GM18909 (cell line): ENCODE measurements at regions not wholly inside any gene's neighbourhood (a gene's known extent, or its start where the extent isn't known, plus 50 kb on each side); places are given as distances from the start of the nearest gene placed in this dataset.
A peak's percentile ranks its signal among the peaks of the same experiment; 100 is the strongest.
"Not testable (repeated sequence)": the region's sequence is repeated elsewhere in the genome, so short reads cannot be mapped to it uniquely, and the experiment has no call there.

Experiments
- ATAC-seq: cut with Tn5 transposase; IDR thresholded peaks from one replicate; pipeline ENCODE4 v1.9.1; 2021; ENCODE audit warnings: mild to moderate bottlenecking; ENCODE audit not compliant: unreplicated experiment, poor library complexity

GRCh38 chr2:207352978-207353671, 176.6 kb upstream of the CREB1 start:
- ATAC-seq = peak; percentile 84

- ATAC-seq = no peak
Observed at GRCh38 chr2:207353836-207354235, 175.9 kb upstream of the CREB1 start.

- no peak for ATAC-seq
Observed at GRCh38 chr2:207354462-207354861, 175.3 kb upstream of the CREB1 start.

- ATAC-seq = no peak
Observed at GRCh38 chr2:207356567-207356966, 173.2 kb upstream of the CREB1 start.

- no peak for ATAC-seq
Observed at GRCh38 chr2:207357216-207357615, 172.5 kb upstream of the CREB1 start.

GRCh38 chr2:207362716-207363115, 167.0 kb upstream of the CREB1 start:
- ATAC-seq = no peak

GRCh38 chr2:207363761-207364290, 165.9 kb upstream of the CREB1 start:
- no peak for ATAC-seq

- ATAC-seq = no peak
Observed at GRCh38 chr2:207370646-207371045, 159.1 kb upstream of the CREB1 start.

GRCh38 chr2:207371877-207372276, 157.9 kb upstream of the CREB1 start:
- no peak for ATAC-seq

GRCh38 chr2:207372483-207372882, 157.3 kb upstream of the CREB1 start:
- ATAC-seq = no peak

GRCh38 chr2:207375207-207375875, 154.4 kb upstream of the CREB1 start:
- ATAC-seq = no peak

GRCh38 chr2:207378620-207379019, 151.1 kb upstream of the CREB1 start:
- ATAC-seq = not testable (repeated sequence)

GRCh38 chr2:207385076-207385475, 144.7 kb upstream of the CREB1 start:
- no peak for ATAC-seq

GRCh38 chr2:207385903-207386302, 143.9 kb upstream of the CREB1 start:
- ATAC-seq = no peak

GRCh38 chr2:207387001-207387571, 142.7 kb upstream of the CREB1 start:
- ATAC-seq = no peak

GRCh38 chr2:207390302-207391095, 139.3 kb upstream of the CREB1 start:
- ATAC-seq = no peak

- no peak for ATAC-seq
Observed at GRCh38 chr2:207394203-207394781, 135.5 kb upstream of the CREB1 start.

- no peak for ATAC-seq
Observed at GRCh38 chr2:207394812-207395534, 134.8 kb upstream of the CREB1 start.

GRCh38 chr2:207395535-207396251, 134.1 kb upstream of the CREB1 start:
- ATAC-seq = no peak
